ENCODE measurements at regions not wholly inside any gene's neighbourhood (a gene's known extent, or its start where the extent isn't known, plus 50 kb on each side); places are given as distances from the start of the nearest gene placed in this dataset.

- peaks cover 43% of the 10 kb centered on the region for H3K4me1 ChIP-seq
- H3K4me3 ChIP-seq, result no peak overlapping the region
- TF ChIP-seq CTCF (IDR thresholded peaks at IDR 0.05), result no peak
- peak overlapping the region; percentile 69 to 92 for H3K9ac ChIP-seq (ENCODE audit: low read depth in 2 of 2, low read length in 2 of 2)
- peak; percentile 63 for DNase-seq
- peak overlapping the region; percentile 71 for H3K27ac ChIP-seq
- no peaks in the 10 kb centered on the region for H3K9me3 ChIP-seq
- H3K27me3 ChIP-seq, result no peaks in the 10 kb centered on the region
- intact Hi-C loops (cut with DNase I), result no loop called here
- H3K36me3 ChIP-seq, result no peaks in the 10 kb centered on the region
Observed at GRCh38 chr22:46084943-46085827, 65.1 kb upstream of the PPARA start.

GRCh38 chr22:46085828-46086576, 64.3 kb upstream of the PPARA start:
- no peak overlapping the region for H3K4me3 ChIP-seq
- no peaks in the 10 kb centered on the region for H3K36me3 ChIP-seq
- intact Hi-C loops (cut with DNase I), result no loop called here
- H3K27ac ChIP-seq, result peak overlapping the region; percentile 71
- H3K9me3 ChIP-seq, result no peaks in the 10 kb centered on the region
- H3K4me1 ChIP-seq, result peaks cover 43% of the 10 kb centered on the region
- DNase-seq, result peak; percentile 92
- no peak for TF ChIP-seq CTCF (IDR thresholded peaks at IDR 0.05)
- H3K27me3 ChIP-seq, result no peaks in the 10 kb centered on the region
- peak overlapping the region; percentile 69 to 92 for H3K9ac ChIP-seq (ENCODE audit: low read depth in 2 of 2, low read length in 2 of 2)

- Histone ChIP-seq H3K36me3 (no peaks in the 10 kb centered on the region), H3K27me3 (no peaks in the 10 kb centered on the region), H3K4me1 (peaks cover 43% of the 10 kb centered on the region), H3K4me3 (no peak overlapping the region), H3K9me3 (no peaks in the 10 kb centered on the region), H3K9ac (ENCODE audit: low read depth in 2 of 2, low read length in 2 of 2) (peak overlapping the region in 1 of 2 donors; percentile 92), H3K27ac (peak overlapping the region; percentile 71)
- no peak for DNase-seq
- no peak for TF ChIP-seq CTCF (IDR thresholded peaks at IDR 0.05)
- intact Hi-C loops (cut with DNase I), result no loop called here
Observed at GRCh38 chr22:46086577-46087335, 63.6 kb upstream of the PPARA start.

GRCh38 chr22:46087336-46087690, 63.0 kb upstream of the PPARA start:
- intact Hi-C loops (cut with DNase I), result no loop called here
- Histone ChIP-seq H3K4me1 (peaks cover 39% of the 10 kb centered on the region), H3K4me3 (no peak overlapping the region), H3K36me3 (no peaks in the 10 kb centered on the region), H3K9me3 (no peaks in the 10 kb centered on the region), H3K9ac (ENCODE audit: low read depth in 2 of 2, low read length in 2 of 2) (peak overlapping the region in 1 of 2 donors; percentile 92), H3K27ac (peak overlapping the region; percentile 71), H3K27me3 (no peaks in the 10 kb centered on the region)
- TF ChIP-seq CTCF (IDR thresholded peaks at IDR 0.05), result no peak
- no peak for DNase-seq

- H3K9ac ChIP-seq (ENCODE audit: low read depth in 2 of 2, low read length in 2 of 2), result peak overlapping the region in 1 of 2 donors; percentile 92
- no peaks in the 10 kb centered on the region for H3K36me3 ChIP-seq
- H3K9me3 ChIP-seq, result no peaks in the 10 kb centered on the region
- peaks cover 37% of the 10 kb centered on the region for H3K4me1 ChIP-seq
- peak overlapping the region; percentile 71 for H3K27ac ChIP-seq
- intact Hi-C loops (cut with DNase I), result no loop called here
- H3K4me3 ChIP-seq, result no peak overlapping the region
- no peaks in the 10 kb centered on the region for H3K27me3 ChIP-seq
- TF ChIP-seq CTCF (IDR thresholded peaks at IDR 0.05), result no peak
- DNase-seq, result peak; percentile 78
Observed at GRCh38 chr22:46087816-46088277, 62.5 kb upstream of the PPARA start.

All from colonic mucosa (tissue), 4 donors.